Left colon (tissue), 2 donors: ENCODE measurements at regions not wholly inside any gene's neighbourhood (a gene's known extent, or its start where the extent isn't known, plus 50 kb on each side); places are given as distances from the start of the nearest gene placed in this dataset.
"Not testable (repeated sequence)": the region's sequence is repeated elsewhere in the genome, so short reads cannot be mapped to it uniquely, and the experiment has no call there.

Source experiments
- ATAC-seq: fragments of 200-7000 bp; cut with Tn5 transposase; one replicate; pipeline ENCODE4 v1.9.1; 2020; ENCODE audit warnings: mild to moderate bottlenecking, moderate library complexity
- DNase-seq, 2 donors: peaks; one replicate each; pipeline ENCODE4 v3.0.0-alpha.2; 2020
- intact Hi-C, 2 donors: fragments of 100-400 bp; cut with DNase I in 1 of 2; cut with micrococcal nuclease in 1 of 2; formaldehyde crosslinking; loops; one replicate each; pipeline versions ENCODE4 v1.11.2 to v1.14.0; 2022; cut with DNase I, micrococcal nuclease
- donor health status: DM: no; HTN: no; CAD: no.
- donor health status: DM: yes; HTN: yes; CAD: no.

GRCh38 chr13:80695841-80696240 lies 354.9 kb upstream of the SPRY2 start:
- no peak for DNase-seq
- intact Hi-C loops, result no loop called here
- no peak for ATAC-seq

DNA sequence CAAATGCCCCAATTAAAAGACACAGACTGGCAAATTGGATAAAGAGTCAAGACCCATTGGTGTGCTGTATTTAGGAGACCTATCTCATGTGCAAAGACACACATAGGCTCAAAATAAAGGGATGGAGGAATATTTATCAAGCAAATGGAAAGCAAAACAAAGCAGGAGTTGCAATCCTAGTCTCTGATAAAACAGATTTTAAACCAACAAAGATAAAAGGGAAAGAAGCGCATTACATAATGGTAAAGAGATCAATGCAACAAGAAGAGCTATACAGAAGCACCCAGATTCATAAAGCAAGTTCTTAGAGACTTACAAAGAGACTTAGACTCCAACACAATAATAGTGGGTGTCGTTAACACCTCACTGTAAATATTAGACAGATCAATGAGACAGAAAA lies 350.9 kb upstream of the SPRY2 start:
- DNase-seq, intact Hi-C loops, ATAC-seq: not testable (repeated sequence)

GRCh38 chr13:80690208-80690607 lies 349.3 kb upstream of the SPRY2 start:
- DNase-seq (no peak), ATAC-seq (no peak)
- intact Hi-C loops, result no loop called here

DNA sequence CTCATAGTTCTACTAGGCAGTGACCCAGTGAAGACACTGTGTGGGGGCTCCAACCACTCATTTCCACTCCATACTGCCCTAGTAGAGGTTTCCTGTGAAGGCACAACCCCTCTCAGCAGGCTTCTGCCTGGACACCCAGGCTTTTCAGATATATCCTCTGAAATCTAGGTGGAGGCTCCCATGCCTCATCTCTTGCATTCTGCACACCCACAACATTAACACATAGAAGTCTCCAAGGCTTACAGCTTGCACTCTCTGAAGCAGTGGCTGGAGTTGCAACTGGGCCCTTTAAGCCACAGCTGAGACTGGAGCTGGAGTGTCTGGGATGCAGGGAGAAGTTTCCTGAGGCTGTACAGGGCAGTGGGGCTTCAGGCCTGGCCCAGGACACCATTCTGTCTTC lies 347.7 kb upstream of the SPRY2 start:
- ATAC-seq, result no peak
- no peak for DNase-seq
- intact Hi-C loops, result no loop called here

- intact Hi-C loops, result no loop called here
- no peak for DNase-seq
- ATAC-seq, result no peak
These were observed 345.0 kb upstream of the SPRY2 start for GRCh38 chr13:80685942-80686341.

- ATAC-seq (no peak), DNase-seq (no peak)
- intact Hi-C loops, result no loop called here
These were observed 343.5 kb upstream of the SPRY2 start for GRCh38 chr13:80684217-80684991.

- intact Hi-C loops, result no loop called here
- ATAC-seq (no peak), DNase-seq (no peak)
These were observed 339.9 kb upstream of the SPRY2 start for GRCh38 chr13:80680786-80681366.

GRCh38 chr13:80679423-80679822 lies 338.5 kb upstream of the SPRY2 start:
- intact Hi-C loops, result no loop called here
- DNase-seq, result no peak
- ATAC-seq, result no peak

GRCh38 chr13:80677227-80677626 lies 336.3 kb upstream of the SPRY2 start:
- no peak for ATAC-seq
- DNase-seq, result no peak
- intact Hi-C loops, result no loop called here

- ATAC-seq, intact Hi-C loops, DNase-seq: not testable (repeated sequence)
These were observed 334.5 kb upstream of the SPRY2 start for GRCh38 chr13:80675442-80675841.

DNA sequence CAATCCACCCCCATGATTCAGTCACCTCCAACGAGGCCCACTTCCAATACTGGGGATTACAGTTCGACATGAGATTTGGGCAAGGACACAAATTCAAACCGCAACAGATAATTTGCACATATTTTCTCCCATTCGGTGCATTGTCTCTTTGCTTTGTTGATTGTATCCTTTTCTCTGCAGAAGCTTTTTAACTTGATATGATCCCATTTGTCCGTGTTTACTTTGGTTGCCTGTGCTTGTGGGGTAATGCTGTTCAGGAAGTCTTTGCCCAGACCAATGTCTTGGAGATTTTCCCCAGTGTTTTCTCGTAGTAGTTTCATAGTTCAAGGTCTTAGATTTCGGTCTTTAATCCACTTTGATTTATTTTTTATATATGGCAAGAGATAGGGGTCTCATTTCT lies 330.8 kb upstream of the SPRY2 start:
- ATAC-seq (no peak), DNase-seq (no peak)
- intact Hi-C loops, result no loop called here

- ATAC-seq, result no peak
- intact Hi-C loops, result no loop called here
- no peak for DNase-seq
These were observed 328.2 kb upstream of the SPRY2 start for GRCh38 chr13:80669112-80669511.

DNA sequence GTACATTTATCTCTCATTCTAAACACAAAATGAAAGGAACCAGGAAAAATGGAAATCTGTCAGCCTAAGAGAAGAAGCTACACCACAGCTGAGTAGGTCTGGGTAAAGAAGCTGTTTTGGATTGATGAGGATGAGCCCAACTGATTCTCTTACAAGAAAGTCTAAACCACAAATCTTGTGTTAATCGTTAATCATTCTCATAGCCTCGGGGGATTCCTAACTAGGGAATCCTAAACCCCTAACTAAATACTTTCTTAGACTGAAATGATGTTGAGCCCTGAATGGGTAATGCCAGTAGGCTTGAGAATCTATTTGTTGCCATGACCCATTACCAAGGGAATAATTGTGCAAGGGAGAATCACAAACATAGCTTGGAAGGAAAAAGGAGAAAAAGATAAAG lies 327.5 kb upstream of the SPRY2 start:
- DNase-seq (no peak), ATAC-seq (no peak)
- intact Hi-C loops, result no loop called here

- no peak for DNase-seq
- ATAC-seq, result no peak
- intact Hi-C loops, result no loop called here
These were observed 326.0 kb upstream of the SPRY2 start for GRCh38 chr13:80666782-80667552.

- ATAC-seq, result no peak
These were observed 324.9 kb upstream of the SPRY2 start for GRCh38 chr13:80665792-80666333.

DNA sequence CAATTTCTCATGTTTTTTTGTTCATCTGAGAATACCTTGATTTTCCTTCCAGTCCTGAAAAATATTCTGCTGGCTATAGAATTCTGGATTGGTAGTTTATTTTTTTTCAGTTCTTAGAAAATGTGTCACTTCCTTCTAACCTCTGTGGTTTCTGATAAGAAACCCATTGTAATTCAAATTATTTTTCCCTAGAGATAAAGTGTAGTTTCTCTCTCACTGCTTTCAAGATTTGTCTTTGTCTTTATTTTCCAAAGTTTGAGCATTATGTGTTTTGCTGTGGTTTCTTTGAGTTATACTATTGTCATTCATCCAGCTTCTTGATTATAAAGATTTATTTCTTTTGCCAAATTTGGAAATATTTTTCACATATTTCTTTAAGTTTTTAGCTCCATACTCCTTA lies 324.0 kb upstream of the SPRY2 start:
- DNase-seq, result no peak
- ATAC-seq, result no peak
- intact Hi-C loops, result no loop called here

More at GRCh38 chr13:80665792-80666333, 324.9 kb upstream of the SPRY2 start:
- intact Hi-C loops, result no loop called here
- DNase-seq, result no peak

- DNase-seq, result no peak
- intact Hi-C loops, result no loop called here
- ATAC-seq, result no peak
These were observed 322.9 kb upstream of the SPRY2 start for GRCh38 chr13:80663788-80664187.

- intact Hi-C loops, result no loop called here
- no peak for ATAC-seq
- DNase-seq, result no peak
These were observed 317.8 kb upstream of the SPRY2 start for GRCh38 chr13:80658705-80659104.

DNA sequence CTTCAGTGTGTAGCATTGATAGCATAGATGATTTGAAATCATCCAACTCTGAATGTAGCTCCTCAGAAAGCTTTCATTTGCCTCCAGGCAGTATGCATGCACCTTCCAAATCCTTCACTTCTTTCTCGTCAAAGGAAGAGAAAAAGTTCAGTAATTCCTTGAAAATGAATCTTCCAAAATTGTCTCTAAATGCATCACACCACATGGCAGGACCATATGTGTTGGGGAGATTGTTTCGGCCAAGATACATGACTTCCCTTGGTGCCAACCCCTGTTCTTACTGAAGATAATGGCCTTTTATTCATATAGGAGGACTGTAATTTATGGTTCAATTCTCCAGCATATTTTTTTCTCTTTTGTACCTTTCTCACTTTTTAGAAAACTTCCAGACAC lies 315.6 kb upstream of the SPRY2 start:
- intact Hi-C loops, result no loop called here
- DNase-seq, result no peak
- ATAC-seq, result no peak
